Breast epithelium (tissue), 4 donors: ENCODE measurements at regions not wholly inside any gene's neighbourhood (a gene's known extent, or its start where the extent isn't known, plus 50 kb on each side); places are given as distances from the start of the nearest gene placed in this dataset.

Experiments
- DNase-seq, 2 donors: peaks; one replicate each; pipeline ENCODE4 v3.0.0-alpha.2; 2019; ENCODE audit warnings: low spot score in 2 of 2
- H3K27ac ChIP-seq, 2 donors: fragments of 200-600 bp; sonication (generic) in 1 of 2; one replicate each; pipeline ENCODE4 v1.5.1; 2016 to 2019; ENCODE audit warnings: mild to moderate bottlenecking in 1 of 2
- H3K27me3 ChIP-seq, 2 donors: fragments of 200-600 bp; sonication (generic) in 1 of 2; one replicate each; pipeline versions ENCODE4 v1.5.1 to v1.6.0; 2017 to 2019; ENCODE audit warnings: control low read depth in 1 of 2, mild to moderate bottlenecking in 1 of 2
- H3K36me3 ChIP-seq: fragments of 200-600 bp; one replicate; pipeline ENCODE4 v1.5.1; 2019
- H3K4me1 ChIP-seq, 2 donors: fragments of 200-600 bp; sonication (generic); one replicate each; pipeline ENCODE4 v1.5.1; 2016 to 2019; ENCODE audit warnings: control low read depth in 1 of 2
- H3K4me3 ChIP-seq, 3 donors: fragments of 200-600 bp; sonication (generic); 1 replicate in 2 of 3; 2 replicates in 1 of 3; pipeline ENCODE4 v1.5.1; 2016 to 2019; ENCODE audit warnings: mild to moderate bottlenecking in 3 of 3, moderate library complexity in 2 of 3
- H3K9me3 ChIP-seq, 2 donors: fragments of 200-600 bp; sonication (generic) in 1 of 2; one replicate each; pipeline ENCODE4 v1.5.1; 2016 to 2019; ENCODE audit warnings: control low read depth in 1 of 2
- POLR2A ChIP-seq: fragments of 450-650 bp; IDR thresholded peaks from one replicate; pipeline ENCODE4 v1.6.1; 2016; ENCODE audit warnings: antibody characterized with exemption, mild to moderate bottlenecking, moderate library complexity
- POLR2AphosphoS5 ChIP-seq, 3 donors: sonication (generic); formaldehyde crosslinking; IDR thresholded peaks; one replicate each; pipeline ENCODE4 v1.6.1; 2017; ENCODE audit warnings: antibody characterized with exemption in 3 of 3
- intact Hi-C: fragments of 100-400 bp; cut with DNase I; formaldehyde crosslinking; loops from one replicate; pipeline ENCODE4 v1.15.1; 2023; ENCODE audit warnings: low total_unique reads
- TF ChIP-seq, protein P1 (sequence below), 3 donors: fragments of 450-650 bp; IDR thresholded peaks; one replicate each; pipeline ENCODE4 v1.5.1; 2016 to 2017; ENCODE audit warnings: antibody characterized with exemption in 3 of 3, mild to moderate bottlenecking in 3 of 3, moderate library complexity in 3 of 3

DNA sequence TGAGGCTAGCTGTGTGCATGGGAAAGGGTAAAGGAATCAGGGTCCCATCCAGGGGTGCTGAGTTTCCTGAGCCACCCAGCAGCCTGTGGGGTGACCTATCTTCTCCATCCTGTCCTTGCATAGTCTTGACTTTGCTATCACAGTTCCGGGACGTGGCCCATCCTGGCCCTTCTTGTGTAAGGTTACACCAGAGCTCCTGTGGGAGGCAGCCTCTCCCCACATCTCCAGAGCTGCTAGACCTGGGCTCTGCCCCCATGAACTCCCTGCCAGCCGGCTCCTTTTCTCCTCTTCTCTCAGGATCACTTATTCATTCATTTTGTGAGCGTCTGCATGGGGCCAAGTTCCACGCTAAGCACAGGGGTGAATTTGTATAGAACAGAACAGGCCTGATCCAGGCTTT, 238.9 kb downstream of the TSHZ3 start:
- intact Hi-C loops, result no loop called here
- Histone ChIP-seq H3K27me3 (peaks cover 0 to 4% of the 10 kb centered on the region in 2 donors), H3K9me3 (no peaks in the 10 kb centered on the region), H3K4me1 (no peaks in the 10 kb centered on the region), H3K27ac (no peak overlapping the region), H3K4me3 (no peak overlapping the region), H3K36me3 (no peaks in the 10 kb centered on the region)
- TF ChIP-seq POLR2AphosphoS5 (IDR thresholded peaks at IDR 0.05) (no peak), POLR2A (no peak)
- TF ChIP-seq, protein P1, sequence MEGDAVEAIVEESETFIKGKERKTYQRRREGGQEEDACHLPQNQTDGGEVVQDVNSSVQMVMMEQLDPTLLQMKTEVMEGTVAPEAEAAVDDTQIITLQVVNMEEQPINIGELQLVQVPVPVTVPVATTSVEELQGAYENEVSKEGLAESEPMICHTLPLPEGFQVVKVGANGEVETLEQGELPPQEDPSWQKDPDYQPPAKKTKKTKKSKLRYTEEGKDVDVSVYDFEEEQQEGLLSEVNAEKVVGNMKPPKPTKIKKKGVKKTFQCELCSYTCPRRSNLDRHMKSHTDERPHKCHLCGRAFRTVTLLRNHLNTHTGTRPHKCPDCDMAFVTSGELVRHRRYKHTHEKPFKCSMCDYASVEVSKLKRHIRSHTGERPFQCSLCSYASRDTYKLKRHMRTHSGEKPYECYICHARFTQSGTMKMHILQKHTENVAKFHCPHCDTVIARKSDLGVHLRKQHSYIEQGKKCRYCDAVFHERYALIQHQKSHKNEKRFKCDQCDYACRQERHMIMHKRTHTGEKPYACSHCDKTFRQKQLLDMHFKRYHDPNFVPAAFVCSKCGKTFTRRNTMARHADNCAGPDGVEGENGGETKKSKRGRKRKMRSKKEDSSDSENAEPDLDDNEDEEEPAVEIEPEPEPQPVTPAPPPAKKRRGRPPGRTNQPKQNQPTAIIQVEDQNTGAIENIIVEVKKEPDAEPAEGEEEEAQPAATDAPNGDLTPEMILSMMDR (IDR thresholded peaks at IDR 0.05), result no peak
- no peak for DNase-seq

DNA sequence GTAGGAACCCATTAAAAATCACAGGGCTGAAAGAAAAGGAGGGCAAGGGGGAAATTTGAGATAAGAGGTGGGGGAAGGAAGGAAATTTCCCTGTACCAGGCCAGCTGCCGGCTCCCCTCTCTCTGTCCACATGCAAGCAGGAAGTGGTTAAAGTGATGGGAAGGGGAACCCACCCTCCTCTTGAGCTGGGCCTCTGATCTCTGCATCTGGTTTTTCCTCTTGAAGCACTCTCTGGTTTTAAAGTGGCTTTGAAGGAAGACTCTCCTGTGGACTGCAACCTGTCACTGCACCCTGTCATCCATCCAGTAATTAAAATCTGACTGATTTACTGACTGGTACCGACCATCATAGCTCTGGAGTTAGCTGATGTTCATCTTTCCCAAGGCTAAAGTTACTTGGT, 239.6 kb downstream of the TSHZ3 start:
- Histone ChIP-seq H3K27ac (no peak overlapping the region), H3K27me3 (peaks cover 0 to 4% of the 10 kb centered on the region in 2 donors), H3K36me3 (no peaks in the 10 kb centered on the region), H3K9me3 (no peaks in the 10 kb centered on the region), H3K4me1 (no peaks in the 10 kb centered on the region), H3K4me3 (no peak overlapping the region)
- intact Hi-C loops, result no loop called here
- TF ChIP-seq POLR2A, result no peak
- no peak for TF ChIP-seq POLR2AphosphoS5 (IDR thresholded peaks at IDR 0.05)
- TF ChIP-seq, protein P1 (IDR thresholded peaks at IDR 0.05), result no peak
- no peak for DNase-seq

DNA sequence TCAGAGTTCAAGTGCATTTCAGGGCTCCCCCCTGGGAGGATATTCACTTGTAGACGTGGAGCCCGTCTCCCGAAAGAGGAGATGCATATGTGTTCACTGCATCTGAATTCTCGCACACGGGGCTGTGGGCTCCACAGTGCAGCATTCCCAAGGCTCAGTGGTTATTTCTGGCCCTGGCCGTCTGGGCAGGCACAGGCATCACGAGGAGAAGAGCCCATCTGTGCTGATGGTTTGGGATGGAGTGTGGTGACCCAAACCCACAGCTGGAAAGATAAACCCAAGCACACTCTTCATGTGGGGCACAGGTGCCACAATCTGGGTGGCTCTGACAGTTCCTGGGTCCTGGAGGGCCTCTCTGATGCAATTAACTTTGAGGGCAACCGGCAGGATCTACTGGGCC, 242.1 kb downstream of the TSHZ3 start:
- intact Hi-C loops, result no loop called here
- Histone ChIP-seq H3K9me3 (no peaks in the 10 kb centered on the region), H3K27ac (no peak overlapping the region), H3K27me3 (peaks cover 0 to 4% of the 10 kb centered on the region in 2 donors), H3K4me1 (no peaks in the 10 kb centered on the region), H3K36me3 (no peaks in the 10 kb centered on the region), H3K4me3 (no peak overlapping the region)
- TF ChIP-seq POLR2AphosphoS5 (IDR thresholded peaks at IDR 0.05) (no peak), POLR2A (no peak)
- TF ChIP-seq, protein P1 (IDR thresholded peaks at IDR 0.05), result no peak
- DNase-seq, result no peak

DNA sequence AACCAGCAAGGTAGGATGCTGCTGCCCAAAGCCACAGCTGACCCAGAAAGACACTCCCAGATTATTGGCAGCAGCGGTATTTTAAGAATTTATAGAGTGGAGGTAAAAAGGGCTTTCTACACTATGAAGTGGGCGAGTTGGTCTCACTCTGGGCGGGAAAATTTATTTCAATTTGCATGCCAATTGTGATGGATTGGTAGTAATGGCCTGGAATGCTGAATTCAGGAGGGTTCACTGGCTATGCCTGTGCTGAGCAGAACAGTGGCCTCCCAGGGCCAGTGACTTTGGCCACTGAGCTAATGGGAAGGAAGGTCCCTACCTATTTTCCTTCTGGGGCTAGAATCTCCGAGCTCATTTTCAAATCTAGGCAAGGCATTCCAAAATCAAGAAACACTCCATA, 243.5 kb downstream of the TSHZ3 start:
- no peaks in the 10 kb centered on the region for H3K36me3 ChIP-seq
- TF ChIP-seq, protein P1 (IDR thresholded peaks at IDR 0.05), result no peak
- TF ChIP-seq POLR2A, result no peak
- no peak for TF ChIP-seq POLR2AphosphoS5 (IDR thresholded peaks at IDR 0.05)
- no peak overlapping the region for H3K4me3 ChIP-seq
- no peaks in the 10 kb centered on the region for H3K4me1 ChIP-seq
- DNase-seq, result no peak
- intact Hi-C loops, result no loop called here
- H3K27ac ChIP-seq, result no peak overlapping the region
- H3K9me3 ChIP-seq, result no peaks in the 10 kb centered on the region
- H3K27me3 ChIP-seq, result peaks cover 0 to 4% of the 10 kb centered on the region in 2 donors

DNA sequence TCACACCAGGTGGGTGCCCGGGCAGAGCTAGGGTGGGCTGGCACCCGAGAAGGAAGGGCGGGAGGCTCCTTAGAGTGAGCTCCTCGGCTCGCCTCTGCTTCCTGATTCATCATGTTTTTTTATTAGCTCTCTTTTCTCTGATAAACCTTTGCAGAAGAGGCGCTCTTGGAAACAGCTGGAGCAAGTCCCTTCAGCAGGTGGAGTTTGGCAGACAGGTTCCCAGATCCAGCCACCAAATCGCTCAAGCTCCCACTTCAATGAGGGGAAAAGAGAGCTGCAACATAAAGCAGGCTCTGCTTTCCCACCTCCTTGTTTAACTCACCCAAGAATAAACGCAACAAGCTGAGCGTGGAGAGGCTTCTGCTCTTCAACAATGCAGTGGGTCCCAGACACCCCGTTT, 244.8 kb downstream of the TSHZ3 start:
- H3K4me1 ChIP-seq, result no peaks in the 10 kb centered on the region
- no peak overlapping the region for H3K27ac ChIP-seq
- H3K36me3 ChIP-seq, result no peaks in the 10 kb centered on the region
- H3K9me3 ChIP-seq, result no peaks in the 10 kb centered on the region
- intact Hi-C loops, result no loop called here
- peaks cover 0 to 4% of the 10 kb centered on the region in 2 donors for H3K27me3 ChIP-seq
- DNase-seq, result no peak
- TF ChIP-seq POLR2AphosphoS5 (IDR thresholded peaks at IDR 0.05) (no peak), POLR2A (no peak)
- TF ChIP-seq, protein P1 (IDR thresholded peaks at IDR 0.05), result no peak
- H3K4me3 ChIP-seq, result no peak overlapping the region
